ENCODE measurements at regions not wholly inside any gene's neighbourhood (a gene's known extent, or its start where the extent isn't known, plus 50 kb on each side); places are given as distances from the start of the nearest gene placed in this dataset.

GRCh38 chr4:29632199-29632598 lies 1088.0 kb upstream of the PCDH7 start:
- no peak for TF ChIP-seq EGR1 (IDR thresholded peaks at IDR 0.05)
- no peak for TF ChIP-seq RAD21 (IDR thresholded peaks at IDR 0.05; ENCODE audit: low read depth)
- TF ChIP-seq TCF12 (IDR thresholded peaks at IDR 0.05; ENCODE audit: low read depth) = no peak
- no peak for TF ChIP-seq ZBTB7A (IDR thresholded peaks at IDR 0.05; ENCODE audit: low read depth)
- TF ChIP-seq TAF1 (IDR thresholded peaks at IDR 0.05; ENCODE audit: low read depth) = no peak
- TF ChIP-seq MAX (IDR thresholded peaks at IDR 0.05) = no peak
- no peak for TF ChIP-seq TEAD4 (IDR thresholded peaks at IDR 0.05)

GRCh38 chr4:29636961-29637360 lies 1083.2 kb upstream of the PCDH7 start:
- no peak for TF ChIP-seq CREB1 (IDR thresholded peaks at IDR 0.05; ENCODE audit: low read depth)
- no peak for TF ChIP-seq USF1 (IDR thresholded peaks at IDR 0.05)
- TF ChIP-seq TEAD4 (IDR thresholded peaks at IDR 0.05) = no peak
- TF ChIP-seq RAD21 (IDR thresholded peaks at IDR 0.05; ENCODE audit: low read depth) = no peak
- TF ChIP-seq CEBPB (IDR thresholded peaks at IDR 0.05) = no peak
- TF ChIP-seq MAX (IDR thresholded peaks at IDR 0.05) = no peak
- no peak for TF ChIP-seq EGR1 (IDR thresholded peaks at IDR 0.05)
- peak; percentile 52; the same call in 1 of the 2 replicates for TF ChIP-seq REST (IDR thresholded peaks at IDR 0.05; ENCODE audit: low read depth)
- TF ChIP-seq EP300 (IDR thresholded peaks at IDR 0.05; ENCODE audit: borderline replicate concordance) = no peak

GRCh38 chr4:29653221-29653620 lies 1066.9 kb upstream of the PCDH7 start:
- no peak for TF ChIP-seq TCF12 (IDR thresholded peaks at IDR 0.05; ENCODE audit: low read depth)

GRCh38 chr4:29680644-29681043 lies 1039.5 kb upstream of the PCDH7 start:
- TF ChIP-seq YY1 (IDR thresholded peaks at IDR 0.05; ENCODE audit: low read depth) = no peak
- no peak for TF ChIP-seq REST (IDR thresholded peaks at IDR 0.05; ENCODE audit: low read depth)
- TF ChIP-seq EGR1 (IDR thresholded peaks at IDR 0.05) = no peak
- no peak for TF ChIP-seq ZBTB7A (IDR thresholded peaks at IDR 0.05; ENCODE audit: low read depth)
- TF ChIP-seq MAX (IDR thresholded peaks at IDR 0.05) = no peak
- TF ChIP-seq NFIC (IDR thresholded peaks at IDR 0.05) = no peak
- TF ChIP-seq RAD21 (IDR thresholded peaks at IDR 0.05; ENCODE audit: low read depth) = no peak
- TF ChIP-seq CEBPB (IDR thresholded peaks at IDR 0.05) = no peak
- no peak for TF ChIP-seq EP300 (IDR thresholded peaks at IDR 0.05; ENCODE audit: borderline replicate concordance)
- TF ChIP-seq FOXM1 (IDR thresholded peaks at IDR 0.05; ENCODE audit: borderline replicate concordance, low read depth) = no peak
- no peak for TF ChIP-seq TEAD4 (IDR thresholded peaks at IDR 0.05)
- TF ChIP-seq TAF1 (IDR thresholded peaks at IDR 0.05; ENCODE audit: low read depth) = no peak
- no peak for TF ChIP-seq TCF12 (IDR thresholded peaks at IDR 0.05; ENCODE audit: low read depth)
- TF ChIP-seq USF1 (IDR thresholded peaks at IDR 0.05) = no peak
- TF ChIP-seq CREB1 (IDR thresholded peaks at IDR 0.05; ENCODE audit: low read depth) = no peak

GRCh38 chr4:29704059-29704458 lies 1016.1 kb upstream of the PCDH7 start:
- TF ChIP-seq CREB1 (IDR thresholded peaks at IDR 0.05; ENCODE audit: low read depth) = no peak
- no peak for TF ChIP-seq FOXM1 (IDR thresholded peaks at IDR 0.05; ENCODE audit: borderline replicate concordance, low read depth)
- TF ChIP-seq TEAD4 (IDR thresholded peaks at IDR 0.05) = no peak
- TF ChIP-seq MAX (IDR thresholded peaks at IDR 0.05) = no peak
- TF ChIP-seq ZBTB7A (IDR thresholded peaks at IDR 0.05; ENCODE audit: low read depth) = no peak
- no peak for TF ChIP-seq TCF12 (IDR thresholded peaks at IDR 0.05; ENCODE audit: low read depth)
- TF ChIP-seq EGR1 (IDR thresholded peaks at IDR 0.05) = no peak
- TF ChIP-seq USF1 (IDR thresholded peaks at IDR 0.05) = no peak
- no peak for TF ChIP-seq NFIC (IDR thresholded peaks at IDR 0.05)
- TF ChIP-seq REST (IDR thresholded peaks at IDR 0.05; ENCODE audit: low read depth) = no peak
- no peak for TF ChIP-seq TAF1 (IDR thresholded peaks at IDR 0.05; ENCODE audit: low read depth)
- no peak for TF ChIP-seq EP300 (IDR thresholded peaks at IDR 0.05; ENCODE audit: borderline replicate concordance)
- no peak for TF ChIP-seq YY1 (IDR thresholded peaks at IDR 0.05; ENCODE audit: low read depth)
- TF ChIP-seq CEBPB (IDR thresholded peaks at IDR 0.05) = no peak
- no peak for TF ChIP-seq RAD21 (IDR thresholded peaks at IDR 0.05; ENCODE audit: low read depth)

All from Ishikawa (cell line).